Neural crest cell (in vitro differentiated cells): ENCODE measurements at regions not wholly inside any gene's neighbourhood (a gene's known extent, or its start where the extent isn't known, plus 50 kb on each side); places are given as distances from the start of the nearest gene placed in this dataset.

ENCODE experiments used
- DNase-seq: peaks from one replicate; pipeline ENCODE4 v3.0.0; 2021; ENCODE audit warnings: low read depth, mixed read lengths, low spot score
- H3K27ac Mint-ChIP-seq: one replicate; pipeline ENCODE4 v1.8.0; 2021; ENCODE audit warnings: mild to moderate bottlenecking, mixed read lengths; ENCODE audit not compliant: unreplicated experiment
- H3K27me3 Mint-ChIP-seq: 2 replicates; pipeline ENCODE4 v1.8.0; 2021; ENCODE audit warnings: low read depth, mild to moderate bottlenecking, mixed read lengths
- H3K36me3 Mint-ChIP-seq: 2 replicates; pipeline ENCODE4 v1.8.0; 2021; ENCODE audit warnings: low read depth, mild to moderate bottlenecking, mixed read lengths
- H3K4me1 Mint-ChIP-seq: 2 replicates; pipeline ENCODE4 v1.8.0; 2021; ENCODE audit warnings: mixed read lengths
- H3K4me3 Mint-ChIP-seq: one replicate; pipeline ENCODE4 v1.8.0; 2021; ENCODE audit warnings: mild to moderate bottlenecking, mixed read lengths
- H3K9me3 Mint-ChIP-seq: 2 replicates; pipeline ENCODE4 v1.8.0; 2021; ENCODE audit warnings: mixed read lengths
- CTCF ChIP-seq: fragments of 200-600 bp; sonication (generic); conservative IDR thresholded peaks from 2 replicates; pipeline ENCODE4 v1.5.0; 2021; ENCODE audit warnings: antibody characterized with exemption, mild to moderate bottlenecking

GRCh38 chr3:124483915-124484470, 246.3 kb upstream of the UMPS start:
- no peak for TF ChIP-seq CTCF
- DNase-seq, result no peak
- Mint-ChIP-seq H3K4me1 (no peaks in the 10 kb centered on the region), H3K36me3 (peaks cover 17% of the 10 kb centered on the region), H3K9me3 (peaks cover 4% of the 10 kb centered on the region), H3K27ac (no peak overlapping the region), H3K27me3 (no peaks in the 10 kb centered on the region), H3K4me3 (no peak overlapping the region)

GRCh38 chr3:124486324-124486723, 243.9 kb upstream of the UMPS start:
- no peaks in the 10 kb centered on the region for H3K4me1 Mint-ChIP-seq
- H3K36me3 Mint-ChIP-seq, result peaks cover 18% of the 10 kb centered on the region
- H3K9me3 Mint-ChIP-seq, result peaks cover 4% of the 10 kb centered on the region
- no peak overlapping the region for H3K4me3 Mint-ChIP-seq
- H3K27me3 Mint-ChIP-seq, result no peaks in the 10 kb centered on the region
- TF ChIP-seq CTCF, result no peak
- no peak for DNase-seq
- no peak overlapping the region for H3K27ac Mint-ChIP-seq

GRCh38 chr3:124489506-124489905, 240.7 kb upstream of the UMPS start:
- Mint-ChIP-seq H3K27ac (no peak overlapping the region), H3K4me3 (no peak overlapping the region), H3K9me3 (no peaks in the 10 kb centered on the region), H3K36me3 (peaks cover 5% of the 10 kb centered on the region), H3K4me1 (no peaks in the 10 kb centered on the region), H3K27me3 (no peaks in the 10 kb centered on the region)
- no peak for DNase-seq
- TF ChIP-seq CTCF, result no peak

DNA sequence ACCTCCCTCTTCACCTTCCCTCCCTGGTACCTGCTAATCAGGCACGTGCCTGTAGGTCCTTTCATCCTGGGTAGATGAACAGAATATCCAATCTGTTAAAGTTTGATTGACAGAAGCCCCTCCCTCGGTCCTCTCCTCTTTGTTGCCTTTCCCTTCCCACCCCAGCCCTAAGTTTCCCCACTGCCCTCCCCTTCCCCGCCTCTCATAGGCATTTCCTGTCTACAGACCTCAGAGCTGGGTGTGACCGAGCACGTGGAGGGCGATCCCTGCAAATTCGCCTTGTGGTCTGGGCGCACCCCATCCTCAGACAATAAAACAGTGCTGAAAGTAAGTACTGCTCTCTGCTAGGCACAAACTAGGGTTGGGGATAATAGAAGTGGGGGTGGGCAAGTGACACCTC, 239.2 kb upstream of the UMPS start:
- TF ChIP-seq CTCF, result no peak
- H3K4me1 Mint-ChIP-seq, result no peaks in the 10 kb centered on the region
- no peaks in the 10 kb centered on the region for H3K27me3 Mint-ChIP-seq
- peaks cover 5% of the 10 kb centered on the region for H3K36me3 Mint-ChIP-seq
- no peak for DNase-seq
- peak overlapping the region; percentile 57 for H3K27ac Mint-ChIP-seq
- no peaks in the 10 kb centered on the region for H3K9me3 Mint-ChIP-seq
- no peak overlapping the region for H3K4me3 Mint-ChIP-seq

DNA sequence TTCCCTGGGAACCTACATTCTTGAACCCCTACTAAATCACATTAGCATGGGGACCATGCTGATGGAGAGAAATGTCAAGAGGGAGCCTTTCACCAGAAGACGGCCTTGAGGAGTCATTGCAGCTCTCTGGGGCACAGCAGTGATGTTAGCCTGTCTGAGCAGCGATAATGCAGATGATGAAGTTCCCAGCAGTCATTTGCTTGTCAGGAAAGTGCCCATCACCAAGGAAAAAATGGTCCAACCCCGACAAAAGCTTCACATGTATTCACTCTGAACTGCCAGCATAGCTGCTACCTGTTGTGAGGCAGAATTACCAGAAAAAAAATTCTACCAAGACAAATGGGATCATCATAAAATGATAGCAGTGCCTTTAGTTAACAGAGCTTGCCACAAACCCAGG, 238.4 kb upstream of the UMPS start:
- Mint-ChIP-seq H3K27ac (no peak overlapping the region), H3K9me3 (no peaks in the 10 kb centered on the region), H3K27me3 (no peaks in the 10 kb centered on the region), H3K4me1 (no peaks in the 10 kb centered on the region), H3K4me3 (no peak overlapping the region), H3K36me3 (peaks cover 5% of the 10 kb centered on the region)
- DNase-seq, result no peak
- no peak for TF ChIP-seq CTCF

DNA sequence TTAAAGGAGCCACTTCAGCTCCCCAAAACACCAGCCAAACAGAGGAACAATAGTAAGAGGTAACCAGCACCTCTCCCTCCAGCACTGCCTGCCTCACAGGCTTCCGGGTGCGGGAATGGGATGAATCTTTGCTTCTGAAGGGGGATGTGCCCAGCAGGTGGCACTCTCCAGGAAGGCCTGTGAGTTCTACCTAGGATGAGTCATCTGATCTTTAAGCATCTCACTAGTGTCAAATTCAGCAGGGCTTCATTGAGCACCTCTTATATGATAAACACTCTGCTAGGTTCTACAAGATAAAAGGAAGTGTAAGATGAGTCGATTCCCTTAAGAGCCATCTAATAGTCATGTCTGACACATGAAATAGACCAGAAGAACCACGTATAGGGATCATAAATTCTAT, 237.4 kb upstream of the UMPS start:
- DNase-seq, result no peak
- no peaks in the 10 kb centered on the region for H3K27me3 Mint-ChIP-seq
- no peak overlapping the region for H3K4me3 Mint-ChIP-seq

More for the DNA sequence above, 237.4 kb upstream of the UMPS start:
- Mint-ChIP-seq H3K9me3 (no peaks in the 10 kb centered on the region), H3K4me1 (no peaks in the 10 kb centered on the region), H3K36me3 (peaks cover 5% of the 10 kb centered on the region), H3K27ac (no peak overlapping the region)
- peak; percentile 55 for TF ChIP-seq CTCF
